ENCODE measurements at regions not wholly inside any gene's neighbourhood (a gene's known extent, or its start where the extent isn't known, plus 50 kb on each side); places are given as distances from the start of the nearest gene placed in this dataset.

DNA sequence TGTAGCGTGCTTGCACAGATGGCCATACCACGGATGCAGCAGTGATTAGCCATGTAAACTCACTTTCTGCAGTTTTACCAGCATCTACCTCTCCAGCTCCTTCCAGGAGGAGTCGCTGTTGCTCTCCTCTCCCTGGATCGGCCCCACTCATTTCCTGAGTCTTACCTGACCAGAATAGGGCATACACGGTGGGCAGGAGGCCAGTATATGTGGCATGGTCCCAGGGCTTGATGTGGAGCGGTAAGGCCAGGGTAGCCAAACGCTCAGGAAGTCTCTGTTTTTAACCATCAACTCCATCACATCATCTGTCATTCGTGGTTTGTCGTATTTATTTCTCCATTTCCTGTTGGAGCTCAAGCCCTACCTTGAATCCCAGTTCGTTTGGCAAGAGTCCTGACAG lies 163.4 kb upstream of the USP24 start:
- Histone ChIP-seq H3K9me3 (ENCODE audit: insufficient read depth, low read depth, low read length) (no peaks in the 10 kb centered on the region), H3K4me2 (ENCODE audit: low read depth, low read length, poor library complexity, severe bottlenecking) (peak overlapping the region; percentile 6), H3K79me2 (ENCODE audit: insufficient read depth, low read length) (no peaks in the 10 kb centered on the region), H3K36me3 (ENCODE audit: insufficient read depth, low read length) (no peaks in the 10 kb centered on the region), H3K4me1 (ENCODE audit: insufficient read depth, low read length, poor library complexity, severe bottlenecking) (peaks cover 11% of the 10 kb centered on the region), H3K27me3 (ENCODE audit: insufficient read depth, low read length, poor library complexity, severe bottlenecking) (no peaks in the 10 kb centered on the region), H4K20me1 (ENCODE audit: insufficient read depth, low read length, poor library complexity, severe bottlenecking) (no peaks in the 10 kb centered on the region), H3K4me3 (ENCODE audit: low read length, poor library complexity, severe bottlenecking) (no peak overlapping the region), H2AFZ (ENCODE audit: low read length) (no peak overlapping the region), H3K9ac (ENCODE audit: low read depth, low read length, poor library complexity, severe bottlenecking) (no peak overlapping the region), H3K9me2 (replicated peaks; ENCODE audit: low read depth, low read length) (no peaks in the 10 kb centered on the region), H3F3A (ENCODE audit: low read depth) (no peaks in the 10 kb centered on the region)
- no peak for TF ChIP-seq EZH2phosphoT487 (IDR thresholded peaks at IDR 0.05; ENCODE audit: borderline replicate concordance)
- TF ChIP-seq, protein P1, sequence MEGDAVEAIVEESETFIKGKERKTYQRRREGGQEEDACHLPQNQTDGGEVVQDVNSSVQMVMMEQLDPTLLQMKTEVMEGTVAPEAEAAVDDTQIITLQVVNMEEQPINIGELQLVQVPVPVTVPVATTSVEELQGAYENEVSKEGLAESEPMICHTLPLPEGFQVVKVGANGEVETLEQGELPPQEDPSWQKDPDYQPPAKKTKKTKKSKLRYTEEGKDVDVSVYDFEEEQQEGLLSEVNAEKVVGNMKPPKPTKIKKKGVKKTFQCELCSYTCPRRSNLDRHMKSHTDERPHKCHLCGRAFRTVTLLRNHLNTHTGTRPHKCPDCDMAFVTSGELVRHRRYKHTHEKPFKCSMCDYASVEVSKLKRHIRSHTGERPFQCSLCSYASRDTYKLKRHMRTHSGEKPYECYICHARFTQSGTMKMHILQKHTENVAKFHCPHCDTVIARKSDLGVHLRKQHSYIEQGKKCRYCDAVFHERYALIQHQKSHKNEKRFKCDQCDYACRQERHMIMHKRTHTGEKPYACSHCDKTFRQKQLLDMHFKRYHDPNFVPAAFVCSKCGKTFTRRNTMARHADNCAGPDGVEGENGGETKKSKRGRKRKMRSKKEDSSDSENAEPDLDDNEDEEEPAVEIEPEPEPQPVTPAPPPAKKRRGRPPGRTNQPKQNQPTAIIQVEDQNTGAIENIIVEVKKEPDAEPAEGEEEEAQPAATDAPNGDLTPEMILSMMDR (conservative IDR thresholded peaks at IDR 0.05; ENCODE audit: low read length): peak; percentile 69

DNA sequence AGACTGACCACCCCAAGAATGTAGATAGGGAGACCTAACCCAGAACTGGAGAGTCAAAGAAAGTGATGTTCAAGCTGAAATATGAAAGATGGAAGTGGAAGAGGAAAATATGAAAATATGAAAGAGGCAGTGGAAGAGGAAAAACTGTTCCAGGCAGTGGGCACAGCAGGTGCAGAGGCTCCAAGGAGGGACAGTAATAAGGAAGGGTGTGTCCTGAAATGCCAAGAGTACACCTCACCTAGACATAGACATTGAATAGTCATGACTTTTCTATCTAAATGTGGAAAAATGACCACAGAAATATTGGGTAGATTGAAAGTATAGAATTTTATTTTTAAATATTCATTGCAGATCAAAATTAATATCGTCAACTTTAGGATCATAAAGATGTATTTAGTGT lies 161.7 kb upstream of the USP24 start:
- Histone ChIP-seq H3K4me1 (ENCODE audit: insufficient read depth, low read length, poor library complexity, severe bottlenecking) (peaks cover 11% of the 10 kb centered on the region), H3K4me3 (ENCODE audit: low read length, poor library complexity, severe bottlenecking) (no peak overlapping the region), H3K36me3 (ENCODE audit: insufficient read depth, low read length) (no peaks in the 10 kb centered on the region), H3K9me3 (ENCODE audit: insufficient read depth, low read depth, low read length) (no peaks in the 10 kb centered on the region), H3K9ac (ENCODE audit: low read depth, low read length, poor library complexity, severe bottlenecking) (no peak overlapping the region), H3K4me2 (ENCODE audit: low read depth, low read length, poor library complexity, severe bottlenecking) (no peak overlapping the region), H3F3A (ENCODE audit: low read depth) (no peaks in the 10 kb centered on the region), H3K27me3 (ENCODE audit: insufficient read depth, low read length, poor library complexity, severe bottlenecking) (no peaks in the 10 kb centered on the region), H4K20me1 (ENCODE audit: insufficient read depth, low read length, poor library complexity, severe bottlenecking) (no peaks in the 10 kb centered on the region), H3K9me2 (replicated peaks; ENCODE audit: low read depth, low read length) (no peaks in the 10 kb centered on the region), H2AFZ (ENCODE audit: low read length) (no peak overlapping the region), H3K79me2 (ENCODE audit: insufficient read depth, low read length) (no peaks in the 10 kb centered on the region)
- TF ChIP-seq EZH2phosphoT487 (IDR thresholded peaks at IDR 0.05; ENCODE audit: borderline replicate concordance): no peak
- TF ChIP-seq, protein P1 (conservative IDR thresholded peaks at IDR 0.05; ENCODE audit: low read length): no peak

DNA sequence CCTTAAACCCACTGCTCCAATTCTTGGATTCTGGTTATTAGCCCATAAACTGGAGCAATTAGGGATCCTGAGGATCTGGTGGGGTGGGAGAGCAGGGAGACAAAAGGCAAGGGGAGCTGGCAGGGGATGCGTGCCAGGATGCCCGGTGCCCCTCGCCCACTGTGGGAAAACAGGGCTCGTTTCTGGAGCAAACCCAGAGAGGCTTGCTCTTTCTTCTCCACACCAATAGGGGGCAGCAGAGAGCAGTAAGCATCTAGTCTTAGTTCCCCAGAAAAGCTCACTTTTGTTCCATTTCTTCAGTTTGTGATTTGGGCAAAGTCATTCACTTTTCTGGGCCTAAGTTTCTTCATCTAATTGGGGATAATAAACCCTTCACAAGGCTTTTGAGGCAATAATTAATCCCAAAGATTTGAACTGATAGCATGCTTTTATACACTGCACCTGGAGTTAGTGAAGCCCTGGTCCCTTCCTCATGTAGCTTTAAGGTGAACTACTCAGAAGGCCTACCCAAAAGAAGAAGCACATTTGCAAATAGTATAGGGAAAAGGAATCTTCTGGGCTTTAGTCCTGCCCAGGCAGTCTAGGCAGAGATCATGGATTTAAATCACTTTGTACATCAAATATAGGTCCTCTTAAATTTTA lies 160.6 kb upstream of the USP24 start:
- no peaks in the 10 kb centered on the region for H3K9me2 ChIP-seq (replicated peaks; ENCODE audit: low read depth, low read length)
- no peaks in the 10 kb centered on the region for H3K79me2 ChIP-seq (ENCODE audit: insufficient read depth, low read length)
- no peak overlapping the region for H3K4me2 ChIP-seq (ENCODE audit: low read depth, low read length, poor library complexity, severe bottlenecking)
- TF ChIP-seq EZH2phosphoT487 (IDR thresholded peaks at IDR 0.05; ENCODE audit: borderline replicate concordance): no peak
- TF ChIP-seq, protein P1 (conservative IDR thresholded peaks at IDR 0.05; ENCODE audit: low read length): peak; percentile 87
- no peaks in the 10 kb centered on the region for H3K27me3 ChIP-seq (ENCODE audit: insufficient read depth, low read length, poor library complexity, severe bottlenecking)
- peaks cover 11% of the 10 kb centered on the region for H3K4me1 ChIP-seq (ENCODE audit: insufficient read depth, low read length, poor library complexity, severe bottlenecking)
- no peaks in the 10 kb centered on the region for H3K9me3 ChIP-seq (ENCODE audit: insufficient read depth, low read depth, low read length)
- no peaks in the 10 kb centered on the region for H3F3A ChIP-seq (ENCODE audit: low read depth)
- no peak overlapping the region for H2AFZ ChIP-seq (ENCODE audit: low read length)
- H4K20me1 ChIP-seq (ENCODE audit: insufficient read depth, low read length, poor library complexity, severe bottlenecking): no peaks in the 10 kb centered on the region
- no peaks in the 10 kb centered on the region for H3K36me3 ChIP-seq (ENCODE audit: insufficient read depth, low read length)
- no peak overlapping the region for H3K9ac ChIP-seq (ENCODE audit: low read depth, low read length, poor library complexity, severe bottlenecking)
- H3K4me3 ChIP-seq (ENCODE audit: low read length, poor library complexity, severe bottlenecking): no peak overlapping the region

All from Loucy (cell line).